Neural crest cell (in vitro differentiated cells): ENCODE measurements at regions not wholly inside any gene's neighbourhood (a gene's known extent, or its start where the extent isn't known, plus 50 kb on each side); places are given as distances from the start of the nearest gene placed in this dataset.

Experiments
- DNase-seq: peaks from one replicate; pipeline ENCODE4 v3.0.0; 2021; ENCODE audit warnings: low read depth, mixed read lengths, low spot score
- H3K27ac Mint-ChIP-seq: one replicate; pipeline ENCODE4 v1.8.0; 2021; ENCODE audit warnings: mild to moderate bottlenecking, mixed read lengths; ENCODE audit not compliant: unreplicated experiment
- H3K27me3 Mint-ChIP-seq: 2 replicates; pipeline ENCODE4 v1.8.0; 2021; ENCODE audit warnings: low read depth, mild to moderate bottlenecking, mixed read lengths
- H3K36me3 Mint-ChIP-seq: 2 replicates; pipeline ENCODE4 v1.8.0; 2021; ENCODE audit warnings: low read depth, mild to moderate bottlenecking, mixed read lengths
- H3K4me1 Mint-ChIP-seq: 2 replicates; pipeline ENCODE4 v1.8.0; 2021; ENCODE audit warnings: mixed read lengths
- H3K4me3 Mint-ChIP-seq: one replicate; pipeline ENCODE4 v1.8.0; 2021; ENCODE audit warnings: mild to moderate bottlenecking, mixed read lengths
- H3K9me3 Mint-ChIP-seq: 2 replicates; pipeline ENCODE4 v1.8.0; 2021; ENCODE audit warnings: mixed read lengths
- TF ChIP-seq, protein P1 (sequence below): fragments of 200-600 bp; sonication (generic); conservative IDR thresholded peaks from 2 replicates; pipeline ENCODE4 v1.5.0; 2021; ENCODE audit warnings: antibody characterized with exemption, mild to moderate bottlenecking

DNA sequence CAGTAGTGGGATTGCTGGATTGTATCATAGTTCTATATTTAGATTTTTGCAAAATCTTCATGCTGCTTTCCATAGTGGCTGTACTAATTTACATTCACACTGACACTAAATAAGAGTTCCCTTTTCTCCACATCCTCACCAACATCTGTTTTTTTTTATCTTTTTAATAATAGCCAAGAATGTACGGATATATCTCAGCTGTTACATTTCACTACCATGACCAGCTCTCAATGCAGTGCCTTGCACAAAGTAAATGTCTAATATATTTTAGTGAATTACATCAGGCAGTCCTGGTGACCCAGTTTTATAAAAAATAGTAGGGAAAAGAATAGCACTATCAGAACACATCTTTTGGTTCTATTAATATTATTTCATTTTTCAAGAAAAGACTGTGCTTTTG, 161.8 kb downstream of the LNPK start:
- no peaks in the 10 kb centered on the region for H3K27me3 Mint-ChIP-seq
- no peak overlapping the region for H3K4me3 Mint-ChIP-seq
- no peaks in the 10 kb centered on the region for H3K36me3 Mint-ChIP-seq
- H3K27ac Mint-ChIP-seq = no peak overlapping the region
- peaks cover 13% of the 10 kb centered on the region for H3K4me1 Mint-ChIP-seq
- no peak for DNase-seq
- H3K9me3 Mint-ChIP-seq = peaks cover 4% of the 10 kb centered on the region
- TF ChIP-seq, protein P1, sequence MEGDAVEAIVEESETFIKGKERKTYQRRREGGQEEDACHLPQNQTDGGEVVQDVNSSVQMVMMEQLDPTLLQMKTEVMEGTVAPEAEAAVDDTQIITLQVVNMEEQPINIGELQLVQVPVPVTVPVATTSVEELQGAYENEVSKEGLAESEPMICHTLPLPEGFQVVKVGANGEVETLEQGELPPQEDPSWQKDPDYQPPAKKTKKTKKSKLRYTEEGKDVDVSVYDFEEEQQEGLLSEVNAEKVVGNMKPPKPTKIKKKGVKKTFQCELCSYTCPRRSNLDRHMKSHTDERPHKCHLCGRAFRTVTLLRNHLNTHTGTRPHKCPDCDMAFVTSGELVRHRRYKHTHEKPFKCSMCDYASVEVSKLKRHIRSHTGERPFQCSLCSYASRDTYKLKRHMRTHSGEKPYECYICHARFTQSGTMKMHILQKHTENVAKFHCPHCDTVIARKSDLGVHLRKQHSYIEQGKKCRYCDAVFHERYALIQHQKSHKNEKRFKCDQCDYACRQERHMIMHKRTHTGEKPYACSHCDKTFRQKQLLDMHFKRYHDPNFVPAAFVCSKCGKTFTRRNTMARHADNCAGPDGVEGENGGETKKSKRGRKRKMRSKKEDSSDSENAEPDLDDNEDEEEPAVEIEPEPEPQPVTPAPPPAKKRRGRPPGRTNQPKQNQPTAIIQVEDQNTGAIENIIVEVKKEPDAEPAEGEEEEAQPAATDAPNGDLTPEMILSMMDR = no peak

DNA sequence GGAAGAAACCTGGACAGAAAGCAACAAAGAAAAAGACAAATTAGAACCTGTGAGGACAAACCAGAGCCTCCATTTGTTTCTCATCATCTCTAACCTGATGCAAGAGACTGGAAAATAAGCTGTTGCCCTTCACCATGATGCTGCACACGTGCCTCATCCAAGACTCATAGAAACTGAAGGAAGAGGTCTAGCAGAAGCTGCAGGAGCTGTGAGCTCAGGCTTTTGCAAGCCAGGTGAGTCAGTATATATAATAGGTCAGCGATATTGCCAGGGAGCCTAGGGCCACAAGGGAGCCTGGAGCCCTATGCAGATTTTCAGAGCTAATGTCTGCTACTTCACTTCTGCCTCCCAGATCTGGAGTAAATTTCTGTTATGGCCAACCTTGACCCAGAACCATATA, 163.1 kb downstream of the LNPK start:
- TF ChIP-seq, protein P1 = no peak
- peaks cover 4% of the 10 kb centered on the region for H3K9me3 Mint-ChIP-seq
- peaks cover 15% of the 10 kb centered on the region for H3K4me1 Mint-ChIP-seq
- H3K27me3 Mint-ChIP-seq = no peaks in the 10 kb centered on the region
- no peak overlapping the region for H3K27ac Mint-ChIP-seq
- no peaks in the 10 kb centered on the region for H3K36me3 Mint-ChIP-seq
- H3K4me3 Mint-ChIP-seq = no peak overlapping the region
- DNase-seq = no peak

DNA sequence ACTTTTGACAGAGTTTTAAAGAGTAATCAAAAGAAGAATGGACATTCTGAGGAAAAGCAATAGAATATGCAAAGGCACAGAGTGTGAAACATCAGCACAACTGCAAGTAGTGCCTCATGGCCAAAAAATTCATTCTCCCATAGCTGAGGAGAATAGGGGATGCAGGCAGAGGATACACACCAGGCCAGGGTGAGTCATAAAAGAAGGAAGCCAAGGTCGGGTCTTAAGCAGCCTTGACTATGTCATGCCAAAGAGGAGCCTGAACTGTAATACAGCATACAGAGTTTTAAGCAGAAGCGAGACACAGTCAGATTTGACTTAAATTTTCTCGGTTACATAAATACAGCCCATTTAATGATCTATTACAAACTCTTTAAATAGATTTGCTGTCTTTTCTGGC, 165.0 kb downstream of the LNPK start:
- Mint-ChIP-seq H3K36me3 (no peaks in the 10 kb centered on the region), H3K4me1 (peaks cover 13% of the 10 kb centered on the region), H3K27me3 (no peaks in the 10 kb centered on the region), H3K4me3 (no peak overlapping the region), H3K27ac (peak overlapping the region; percentile 52), H3K9me3 (peaks cover 4% of the 10 kb centered on the region)
- no peak for DNase-seq
- TF ChIP-seq, protein P1 = no peak

DNA sequence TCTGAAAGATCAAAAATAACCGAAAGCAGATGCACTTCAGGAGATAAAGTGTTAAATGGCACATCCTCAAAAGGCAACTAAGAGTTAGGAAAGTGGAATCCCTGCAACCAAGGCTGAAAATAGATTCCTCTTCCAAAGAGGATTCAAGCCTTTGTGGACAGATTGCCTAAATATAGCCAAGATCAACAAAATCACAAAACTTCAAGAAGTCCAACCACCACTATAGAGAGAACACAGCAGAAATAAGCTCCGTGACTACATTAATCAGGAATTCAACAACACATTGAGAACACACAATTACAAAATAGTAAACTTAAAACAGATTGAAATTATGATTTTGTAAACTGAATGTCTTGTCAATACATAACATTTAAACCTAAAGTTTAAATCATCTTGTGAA, 165.7 kb downstream of the LNPK start:
- peaks cover 13% of the 10 kb centered on the region for H3K4me1 Mint-ChIP-seq
- TF ChIP-seq, protein P1 = no peak
- no peaks in the 10 kb centered on the region for H3K27me3 Mint-ChIP-seq
- H3K9me3 Mint-ChIP-seq = peaks cover 4% of the 10 kb centered on the region
- no peak for DNase-seq
- no peak overlapping the region for H3K27ac Mint-ChIP-seq
- no peaks in the 10 kb centered on the region for H3K36me3 Mint-ChIP-seq
- H3K4me3 Mint-ChIP-seq = no peak overlapping the region

DNA sequence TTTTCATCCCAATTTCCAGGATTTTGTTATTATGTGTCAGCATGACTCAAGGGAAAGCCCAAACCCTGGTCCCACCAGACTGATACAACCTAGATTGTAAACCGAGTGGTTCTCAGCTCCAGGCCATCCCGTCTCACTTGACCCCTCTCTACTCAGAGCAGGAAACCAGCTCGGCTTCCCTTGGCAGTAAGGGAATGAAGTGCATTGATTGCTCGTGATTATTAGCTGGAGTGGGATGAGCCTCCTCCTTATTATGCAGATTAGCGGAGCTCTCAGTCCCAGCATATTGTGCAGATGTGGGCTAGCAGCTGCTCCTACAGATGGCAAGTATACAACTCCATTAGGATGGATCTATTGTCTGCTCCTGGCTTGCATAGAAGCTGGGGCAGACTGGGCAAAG, 167.6 kb downstream of the LNPK start:
- Mint-ChIP-seq H3K27ac (peak overlapping the region; percentile 35), H3K36me3 (no peaks in the 10 kb centered on the region), H3K9me3 (no peaks in the 10 kb centered on the region), H3K27me3 (no peaks in the 10 kb centered on the region), H3K4me1 (peaks cover 13% of the 10 kb centered on the region), H3K4me3 (peak overlapping the region; percentile 36)
- TF ChIP-seq, protein P1 = no peak
- peak; percentile 16 for DNase-seq

DNA sequence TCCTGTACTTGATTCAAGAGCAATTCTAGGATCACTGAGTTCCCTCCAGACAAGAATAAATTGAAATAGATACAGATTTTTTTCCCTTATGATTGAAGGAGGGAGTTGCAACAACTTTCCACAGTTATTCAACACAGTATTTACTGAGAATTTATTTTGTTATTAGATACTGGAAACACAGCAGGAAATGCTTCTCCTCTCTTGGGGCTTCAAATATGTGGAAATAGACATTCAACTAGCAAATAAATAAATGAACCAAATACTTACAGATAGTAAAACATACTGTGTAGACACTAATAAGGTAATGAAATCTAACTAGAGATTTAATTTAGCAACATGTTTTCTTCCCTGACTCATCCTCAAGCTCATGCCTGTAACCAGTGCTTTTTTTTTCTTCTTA, 169.2 kb downstream of the LNPK start:
- TF ChIP-seq, protein P1 = no peak
- Mint-ChIP-seq H3K27me3 (no peaks in the 10 kb centered on the region), H3K4me3 (no peak overlapping the region), H3K4me1 (peaks cover 13% of the 10 kb centered on the region), H3K9me3 (no peaks in the 10 kb centered on the region), H3K27ac (no peak overlapping the region), H3K36me3 (no peaks in the 10 kb centered on the region)
- no peak for DNase-seq
